ENCODE measurements at regions not wholly inside any gene's neighbourhood (a gene's known extent, or its start where the extent isn't known, plus 50 kb on each side); places are given as distances from the start of the nearest gene placed in this dataset.

- TF ChIP-seq CTCF (IDR thresholded peaks at IDR 0.05; ENCODE audit: low read depth, low read length, missing input control) (no peak), RAD21 (IDR thresholded peaks at IDR 0.05) (no peak), TAF1 (conservative IDR thresholded peaks at IDR 0.05) (no peak), REST (IDR thresholded peaks at IDR 0.05) (no peak), YY1 (IDR thresholded peaks at IDR 0.05) (no peak), HNF4A (conservative IDR thresholded peaks at IDR 0.05) (no peak), GABPA (IDR thresholded peaks at IDR 0.05 in 1 of 2, conservative IDR thresholded peaks at IDR 0.05 in 1 of 2) (no peak), ATF3 (IDR thresholded peaks at IDR 0.05) (no peak)
- TF ChIP-seq, protein P1, sequence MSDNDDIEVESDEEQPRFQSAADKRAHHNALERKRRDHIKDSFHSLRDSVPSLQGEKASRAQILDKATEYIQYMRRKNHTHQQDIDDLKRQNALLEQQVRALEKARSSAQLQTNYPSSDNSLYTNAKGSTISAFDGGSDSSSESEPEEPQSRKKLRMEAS (IDR thresholded peaks at IDR 0.05): no peak
- TF ChIP-seq, protein P2, sequence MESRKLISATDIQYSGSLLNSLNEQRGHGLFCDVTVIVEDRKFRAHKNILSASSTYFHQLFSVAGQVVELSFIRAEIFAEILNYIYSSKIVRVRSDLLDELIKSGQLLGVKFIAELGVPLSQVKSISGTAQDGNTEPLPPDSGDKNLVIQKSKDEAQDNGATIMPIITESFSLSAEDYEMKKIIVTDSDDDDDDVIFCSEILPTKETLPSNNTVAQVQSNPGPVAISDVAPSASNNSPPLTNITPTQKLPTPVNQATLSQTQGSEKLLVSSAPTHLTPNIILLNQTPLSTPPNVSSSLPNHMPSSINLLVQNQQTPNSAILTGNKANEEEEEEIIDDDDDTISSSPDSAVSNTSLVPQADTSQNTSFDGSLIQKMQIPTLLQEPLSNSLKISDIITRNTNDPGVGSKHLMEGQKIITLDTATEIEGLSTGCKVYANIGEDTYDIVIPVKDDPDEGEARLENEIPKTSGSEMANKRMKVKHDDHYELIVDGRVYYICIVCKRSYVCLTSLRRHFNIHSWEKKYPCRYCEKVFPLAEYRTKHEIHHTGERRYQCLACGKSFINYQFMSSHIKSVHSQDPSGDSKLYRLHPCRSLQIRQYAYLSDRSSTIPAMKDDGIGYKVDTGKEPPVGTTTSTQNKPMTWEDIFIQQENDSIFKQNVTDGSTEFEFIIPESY (IDR thresholded peaks at IDR 0.05): no peak
Observed at GRCh38 chr1:187921426-187921825, 1092.7 kb downstream of the PLA2G4A start.

Data from liver (tissue), 3 donors.